Choroid plexus epithelial cell (primary cell): ENCODE measurements at regions not wholly inside any gene's neighbourhood (a gene's known extent, or its start where the extent isn't known, plus 50 kb on each side); places are given as distances from the start of the nearest gene placed in this dataset.

Experiments
- DNase-seq: peaks from one replicate; pipeline ENCODE4 v3.0.0-alpha.2; 2010; ENCODE audit warnings: low read depth
- H3K4me3 ChIP-seq: 2 replicates; pipeline ENCODE4 v1.5.1; 2011; ENCODE audit warnings: low read depth, mild to moderate bottlenecking, control low read depth, low read length, moderate library complexity
- TF ChIP-seq, protein P1 (sequence below): conservative IDR thresholded peaks from 2 replicates; pipeline ENCODE4 v1.5.1; 2011; ENCODE audit warnings: low read depth, mild to moderate bottlenecking, control low read depth, inconsistent platforms, low read length, moderate library complexity

DNA sequence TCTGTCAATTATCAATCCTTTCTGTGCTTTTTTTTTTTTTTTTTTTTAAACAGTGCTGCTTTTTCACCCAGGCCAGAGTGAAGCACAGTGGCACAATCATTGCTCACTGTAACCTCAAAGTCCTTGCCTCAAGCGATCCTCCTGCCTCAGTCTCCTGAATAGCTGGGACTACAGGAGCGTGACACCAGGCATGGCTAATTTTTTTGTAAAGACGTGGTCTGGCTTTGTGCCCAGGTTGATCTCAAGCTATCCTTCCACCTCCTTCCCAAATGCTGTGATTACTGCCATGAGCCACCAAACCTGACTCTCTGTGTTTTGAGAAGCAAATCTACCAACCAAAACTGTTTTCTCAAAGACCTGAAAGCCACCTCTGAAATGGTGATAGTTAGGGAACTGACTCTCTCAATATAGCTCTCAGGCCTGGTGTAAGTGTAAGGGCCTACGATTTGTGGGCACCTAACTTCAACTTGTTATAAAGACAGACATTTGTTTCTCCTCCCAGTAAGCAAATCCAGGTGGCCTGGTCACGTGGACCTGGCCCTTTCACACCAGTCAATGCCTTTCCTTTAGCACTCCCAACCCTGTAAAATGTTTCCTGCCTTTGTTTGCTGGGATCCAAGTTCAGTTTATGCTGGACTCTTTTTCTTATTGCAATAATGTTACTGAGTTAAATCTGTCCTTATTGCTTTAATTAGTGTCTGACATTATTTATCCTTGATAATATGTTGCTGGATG is 2015.9 kb downstream of the PCDH7 start:
- no peak overlapping the region for H3K4me3 ChIP-seq
- TF ChIP-seq, protein P1, sequence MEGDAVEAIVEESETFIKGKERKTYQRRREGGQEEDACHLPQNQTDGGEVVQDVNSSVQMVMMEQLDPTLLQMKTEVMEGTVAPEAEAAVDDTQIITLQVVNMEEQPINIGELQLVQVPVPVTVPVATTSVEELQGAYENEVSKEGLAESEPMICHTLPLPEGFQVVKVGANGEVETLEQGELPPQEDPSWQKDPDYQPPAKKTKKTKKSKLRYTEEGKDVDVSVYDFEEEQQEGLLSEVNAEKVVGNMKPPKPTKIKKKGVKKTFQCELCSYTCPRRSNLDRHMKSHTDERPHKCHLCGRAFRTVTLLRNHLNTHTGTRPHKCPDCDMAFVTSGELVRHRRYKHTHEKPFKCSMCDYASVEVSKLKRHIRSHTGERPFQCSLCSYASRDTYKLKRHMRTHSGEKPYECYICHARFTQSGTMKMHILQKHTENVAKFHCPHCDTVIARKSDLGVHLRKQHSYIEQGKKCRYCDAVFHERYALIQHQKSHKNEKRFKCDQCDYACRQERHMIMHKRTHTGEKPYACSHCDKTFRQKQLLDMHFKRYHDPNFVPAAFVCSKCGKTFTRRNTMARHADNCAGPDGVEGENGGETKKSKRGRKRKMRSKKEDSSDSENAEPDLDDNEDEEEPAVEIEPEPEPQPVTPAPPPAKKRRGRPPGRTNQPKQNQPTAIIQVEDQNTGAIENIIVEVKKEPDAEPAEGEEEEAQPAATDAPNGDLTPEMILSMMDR, result no peak
- DNase-seq, result no peak

DNA sequence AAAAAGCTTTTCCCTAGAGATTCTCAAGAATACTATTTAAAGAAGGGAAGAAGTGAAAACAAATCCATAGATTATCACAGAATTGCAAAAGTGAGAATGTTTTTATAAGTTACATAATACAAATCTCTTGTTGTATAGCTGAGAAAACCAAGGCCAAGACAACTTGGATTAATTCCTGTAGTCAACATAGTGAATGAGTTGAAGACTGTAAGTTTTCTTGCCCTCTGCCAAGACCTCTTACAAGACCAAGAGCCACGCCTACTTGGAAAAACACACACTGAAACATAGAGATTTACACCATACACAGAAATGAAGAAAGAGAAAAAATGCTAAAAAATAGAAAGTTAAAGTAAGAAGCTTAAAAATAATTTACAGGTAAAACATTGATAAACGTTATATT is 2024.0 kb downstream of the PCDH7 start:
- no peak overlapping the region for H3K4me3 ChIP-seq
- TF ChIP-seq, protein P1, result no peak

DNA sequence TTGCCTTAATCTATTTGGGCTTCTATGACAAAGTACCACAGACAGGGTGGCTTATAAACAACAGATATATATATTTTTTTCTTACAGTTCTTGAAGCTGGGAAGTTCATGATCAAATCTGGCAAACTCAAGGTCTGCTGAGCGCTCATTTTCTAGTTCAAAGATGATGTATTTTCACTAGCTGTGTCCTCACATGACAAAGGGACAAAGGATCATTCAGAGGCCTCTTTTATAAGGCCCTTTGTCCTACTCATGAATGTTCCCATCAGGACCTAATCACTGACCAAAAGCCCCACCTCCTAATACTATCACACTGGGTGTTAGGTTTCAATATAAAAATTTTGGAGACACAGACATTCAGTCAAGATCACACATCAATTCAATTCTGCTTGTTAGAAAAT is 2025.2 kb downstream of the PCDH7 start:
- no peak for DNase-seq
- TF ChIP-seq, protein P1, result no peak
- H3K4me3 ChIP-seq, result no peak overlapping the region

More for the DNA sequence above, 2024.0 kb downstream of the PCDH7 start:
- DNase-seq, result peak; percentile 4

DNA sequence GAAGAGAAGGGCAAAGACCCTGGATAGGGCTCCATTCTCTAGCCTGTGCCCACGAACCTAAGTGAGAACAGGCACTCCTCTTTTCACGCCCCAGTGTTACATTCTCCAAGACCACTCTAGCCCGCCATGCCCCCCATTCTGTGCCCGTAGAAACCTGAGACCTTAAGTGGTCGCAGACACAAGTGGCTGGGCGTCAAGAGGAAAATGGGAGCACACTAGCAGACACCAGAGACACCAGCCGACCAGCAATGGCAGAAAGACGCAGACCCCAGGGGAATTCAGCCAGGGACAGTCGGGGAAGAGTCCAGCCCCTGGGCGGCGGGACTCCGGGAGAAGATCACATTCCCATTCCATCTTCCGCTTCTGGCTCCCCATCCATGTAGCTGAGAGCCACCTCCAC is 2027.9 kb downstream of the PCDH7 start:
- TF ChIP-seq, protein P1, result no peak
- H3K4me3 ChIP-seq, result no peak overlapping the region
- no peak for DNase-seq

DNA sequence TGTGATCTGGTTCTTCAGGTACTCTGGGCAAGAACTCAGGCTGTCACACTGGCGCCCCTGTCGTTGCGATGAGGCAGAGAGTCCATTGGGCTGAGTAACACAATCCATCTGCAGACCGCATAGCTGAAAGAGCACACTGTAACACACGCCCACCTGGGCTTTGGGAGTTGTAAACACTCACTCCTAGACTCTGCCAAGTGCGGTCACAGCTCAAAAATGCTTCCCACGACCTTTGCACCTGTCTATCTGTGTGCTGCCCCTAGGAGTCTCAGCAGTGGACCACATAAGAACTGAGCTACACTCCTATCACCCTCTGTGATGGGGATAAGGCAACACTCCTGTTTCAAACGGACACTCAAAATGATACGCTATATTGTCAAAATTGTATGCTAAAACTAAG is 2028.3 kb downstream of the PCDH7 start:
- no peak overlapping the region for H3K4me3 ChIP-seq
- TF ChIP-seq, protein P1, result no peak
- peak; percentile 11 for DNase-seq

DNA sequence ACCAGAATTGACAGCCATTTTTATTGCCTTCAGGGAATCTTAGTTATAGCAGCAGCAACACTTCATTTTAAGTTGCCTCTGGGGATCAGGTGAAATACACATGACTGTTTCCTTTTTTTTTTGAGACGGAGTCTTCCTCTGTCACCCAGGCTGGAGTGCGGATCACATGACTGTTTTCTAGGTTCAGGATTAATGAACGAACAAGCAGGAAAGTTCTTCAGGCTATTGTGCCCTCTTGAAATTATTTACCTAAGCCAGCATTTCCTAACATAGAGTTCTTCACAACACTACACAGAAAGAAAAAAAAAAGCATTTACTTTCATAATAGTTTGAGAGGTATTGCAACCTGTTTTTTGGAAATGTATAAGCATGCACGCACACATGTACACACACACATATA is 2032.8 kb downstream of the PCDH7 start:
- H3K4me3 ChIP-seq, result no peak overlapping the region
- no peak for DNase-seq
- TF ChIP-seq, protein P1, result no peak
